WTC11 (cell line): ENCODE measurements at regions not wholly inside any gene's neighbourhood (a gene's known extent, or its start where the extent isn't known, plus 50 kb on each side); places are given as distances from the start of the nearest gene placed in this dataset.

Experiments used
- ATAC-seq: fragments of 200-7000 bp; cut with Tn5 transposase; 2 replicates; pipeline ENCODE4 v1.10.0; 2021; ENCODE audit warnings: mild to moderate bottlenecking, moderate library complexity
- CTCF ChIA-PET: fragments of 300-600 bp; sonication (Branson Sonifier 250); formaldehyde crosslinking; loops from one replicate; lab custom pipeline; 2021; ENCODE audit warnings: antibody characterized with exemption; lab: Charles Lee
- POLR2A ChIA-PET: fragments of 350-600 bp; sonication (Branson Sonifier 250); formaldehyde crosslinking; loops from one replicate; lab custom pipeline; 2021; ENCODE audit warnings: antibody characterized with exemption; lab: Charles Lee
- DNase-seq: peaks from one replicate; pipeline ENCODE4 v3.0.0; 2021; ENCODE audit warnings: low spot score
- H3K27ac Mint-ChIP-seq: 2 replicates; pipeline ENCODE4 v1.8.0; 2021; ENCODE audit warnings: mixed read lengths
- H3K27me3 Mint-ChIP-seq: 2 replicates; pipeline ENCODE4 v1.8.0; 2021; ENCODE audit warnings: low read depth, mild to moderate bottlenecking, moderate library complexity, mixed read lengths
- H3K36me3 Mint-ChIP-seq: 2 replicates; pipeline ENCODE4 v1.8.0; 2021; ENCODE audit warnings: mixed read lengths
- H3K4me1 Mint-ChIP-seq: 2 replicates; pipeline ENCODE4 v1.8.0; 2022; ENCODE audit warnings: mixed read lengths
- H3K4me3 Mint-ChIP-seq: 2 replicates; pipeline ENCODE4 v1.8.0; 2021; ENCODE audit warnings: mild to moderate bottlenecking, moderate library complexity, mixed read lengths
- H3K9me3 Mint-ChIP-seq: 2 replicates; pipeline ENCODE4 v1.8.0; 2021; ENCODE audit warnings: mixed read lengths
- ATF2 ChIP-seq: sonication (generic); formaldehyde crosslinking; IDR thresholded peaks from 2 replicates; pipeline ENCODE4 v1.8.1; 2022; ENCODE audit warnings: low read depth, missing genetic modification reagents, borderline replicate concordance
- ATF6 ChIP-seq: sonication (generic); formaldehyde crosslinking; IDR thresholded peaks from 2 replicates; pipeline ENCODE4 v1.8.1; 2023; ENCODE audit warnings: mild to moderate bottlenecking, missing genetic modification reagents
- E2F1 ChIP-seq: sonication (generic); formaldehyde crosslinking; IDR thresholded peaks from 2 replicates; pipeline ENCODE4 v1.8.0; 2022; ENCODE audit warnings: mild to moderate bottlenecking, missing genetic modification reagents
- E2F4 ChIP-seq: sonication (generic); formaldehyde crosslinking; IDR thresholded peaks from 2 replicates; pipeline ENCODE4 v1.8.1; 2022; ENCODE audit warnings: low read depth, mild to moderate bottlenecking, moderate library complexity, missing genetic modification reagents, borderline replicate concordance
- ELF4 ChIP-seq: sonication (generic); formaldehyde crosslinking; IDR thresholded peaks from 2 replicates; pipeline ENCODE4 v1.8.1; 2022; ENCODE audit warnings: low read depth, mild to moderate bottlenecking, moderate library complexity, missing genetic modification reagents
- FOXP1 ChIP-seq: sonication (generic); formaldehyde crosslinking; IDR thresholded peaks from 2 replicates; pipeline ENCODE4 v1.8.0; 2022; ENCODE audit warnings: missing genetic modification reagents, mild to moderate bottlenecking, moderate library complexity, borderline replicate concordance
- FOXP4 ChIP-seq: sonication (generic); formaldehyde crosslinking; IDR thresholded peaks from 2 replicates; pipeline ENCODE4 v1.8.0; 2022; ENCODE audit warnings: mild to moderate bottlenecking, missing genetic modification reagents
- GABPB1 ChIP-seq: sonication (generic); formaldehyde crosslinking; IDR thresholded peaks from 2 replicates; pipeline ENCODE4 v1.8.1; 2023; ENCODE audit warnings: mild to moderate bottlenecking, missing genetic modification reagents
- MXD4 ChIP-seq: fragments of 250-450 bp; sonication (Bioruptor Pico); IDR thresholded peaks from 2 replicates; pipeline ENCODE4 v1.8.0; 2021; ENCODE audit warnings: mild to moderate bottlenecking, moderate library complexity, borderline replicate concordance
- NFE2L1 ChIP-seq: sonication (generic); formaldehyde crosslinking; IDR thresholded peaks from 2 replicates; pipeline ENCODE4 v1.8.1; 2023; ENCODE audit warnings: missing genetic modification reagents
- NFYB ChIP-seq: sonication (generic); formaldehyde crosslinking; conservative IDR thresholded peaks from 2 replicates; pipeline ENCODE4 v1.8.0; 2022; ENCODE audit warnings: low read depth, missing genetic modification reagents
- NR1H2 ChIP-seq: sonication (generic); formaldehyde crosslinking; IDR thresholded peaks from 2 replicates; pipeline ENCODE4 v1.9.0; 2021; ENCODE audit warnings: mild to moderate bottlenecking, moderate library complexity, missing genetic modification reagents
- OVOL2 ChIP-seq: fragments of 250-450 bp; sonication (Bioruptor Pico); IDR thresholded peaks from 2 replicates; pipeline ENCODE4 v1.9.0; 2021; ENCODE audit warnings: mild to moderate bottlenecking, borderline replicate concordance
- PRRX2 ChIP-seq: fragments of 250-450 bp; sonication (Bioruptor Pico); IDR thresholded peaks from 2 replicates; pipeline ENCODE4 v1.8.0; 2021; ENCODE audit warnings: mild to moderate bottlenecking
- SMAD3 ChIP-seq: sonication (generic); formaldehyde crosslinking; IDR thresholded peaks from 2 replicates; pipeline ENCODE4 v1.8.0; 2022; ENCODE audit warnings: missing genetic modification reagents, mild to moderate bottlenecking, borderline replicate concordance
- SOX15 ChIP-seq: fragments of 250-450 bp; sonication (Bioruptor Pico); IDR thresholded peaks from 2 replicates; pipeline ENCODE4 v1.9.0; 2021; ENCODE audit warnings: mild to moderate bottlenecking
- TEAD1 ChIP-seq: sonication (generic); formaldehyde crosslinking; IDR thresholded peaks from 2 replicates; pipeline ENCODE4 v1.8.0; 2022; ENCODE audit warnings: mild to moderate bottlenecking, missing genetic modification reagents
- ZNF416 ChIP-seq: fragments of 250-450 bp; sonication (Bioruptor Pico); IDR thresholded peaks from 2 replicates; pipeline ENCODE4 v1.9.0; 2021; ENCODE audit warnings: mild to moderate bottlenecking, inconsistent platforms
- ZNF423 ChIP-seq: fragments of 250-450 bp; sonication (Bioruptor Pico); IDR thresholded peaks from 2 replicates; pipeline ENCODE4 v2.1.2; 2022; ENCODE audit warnings: mild to moderate bottlenecking, moderate library complexity
- ZNF512 ChIP-seq: sonication (generic); formaldehyde crosslinking; IDR thresholded peaks from 2 replicates; pipeline ENCODE4 v1.8.1; 2022; ENCODE audit warnings: missing genetic modification reagents, borderline replicate concordance
- ZNF532 ChIP-seq: fragments of 250-450 bp; sonication (Bioruptor Pico); IDR thresholded peaks from 2 replicates; pipeline ENCODE4 v1.9.0; 2021; ENCODE audit warnings: mild to moderate bottlenecking, borderline replicate concordance
- ZNF671 ChIP-seq: fragments of 250-450 bp; sonication (Bioruptor Pico); IDR thresholded peaks from 2 replicates; pipeline ENCODE4 v1.8.0; 2021; ENCODE audit warnings: mild to moderate bottlenecking

GRCh38 chr7:156128496-156128895 is 316.2 kb upstream of the SHH start:
- Mint-ChIP-seq H3K4me1 (no peaks in the 10 kb centered on the region), H3K27ac (no peak overlapping the region)
- TF ChIP-seq GABPB1 (CRISPR knock-in tag) (no peak), ZNF416 (CRISPR knock-in tag) (no peak), FOXP4 (no peak), ZNF512 (CRISPR knock-in tag) (no peak), NFYB (no peak), ELF4 (no peak), ZNF671 (no peak), SOX15 (CRISPR knock-in tag) (no peak), NR1H2 (CRISPR knock-in tag) (no peak), MXD4 (CRISPR knock-in tag) (no peak), OVOL2 (no peak), FOXP1 (CRISPR knock-in tag) (no peak), TEAD1 (CRISPR knock-in tag) (no peak), NFE2L1 (no peak), ZNF532 (no peak), SMAD3 (CRISPR knock-in tag) (no peak)
- TF ChIP-seq, all 79 proteins: peak for 0
- Mint-ChIP-seq H3K27me3 (peaks cover 5% of the 10 kb centered on the region; the same call in 1 of the 2 replicates), H3K4me3 (no peak overlapping the region), H3K36me3 (peaks cover 30% of the 10 kb centered on the region), H3K9me3 (peaks cover 41% of the 10 kb centered on the region)
- ATAC-seq (no peak), DNase-seq (no peak)
- CTCF ChIA-PET = no interaction called here
- POLR2A ChIA-PET = no interaction called here

GRCh38 chr7:156127166-156128134 is 315.2 kb upstream of the SHH start:
- Mint-ChIP-seq H3K27ac (no peak overlapping the region), H3K27me3 (peaks cover 5% of the 10 kb centered on the region; the same call in 1 of the 2 replicates), H3K4me3 (no peak overlapping the region), H3K4me1 (no peaks in the 10 kb centered on the region), H3K9me3 (peaks cover 31% of the 10 kb centered on the region), H3K36me3 (peaks cover 31% of the 10 kb centered on the region)
- ChIA-PET POLR2A (no interaction called here), CTCF (no interaction called here)
- DNase-seq = no peak
- no peak for ATAC-seq
- TF ChIP-seq PRRX2 (CRISPR knock-in tag) = no peak
- no peak for TF ChIP-seq E2F4 (CRISPR knock-in tag)
- TF ChIP-seq ATF6 = no peak
- no peak for TF ChIP-seq E2F1 (CRISPR knock-in tag)
- TF ChIP-seq ATF2 (CRISPR knock-in tag) = no peak
- no peak for TF ChIP-seq ZNF423 (CRISPR knock-in tag)
